Neural crest cell (in vitro differentiated cells): ENCODE measurements at regions not wholly inside any gene's neighbourhood (a gene's known extent, or its start where the extent isn't known, plus 50 kb on each side); places are given as distances from the start of the nearest gene placed in this dataset.

ENCODE experiments used
- DNase-seq: peaks from one replicate; pipeline ENCODE4 v3.0.0; 2021; ENCODE audit warnings: low read depth, mixed read lengths, low spot score
- H3K27ac Mint-ChIP-seq: one replicate; pipeline ENCODE4 v1.8.0; 2021; ENCODE audit warnings: mild to moderate bottlenecking, mixed read lengths; ENCODE audit not compliant: unreplicated experiment
- H3K27me3 Mint-ChIP-seq: 2 replicates; pipeline ENCODE4 v1.8.0; 2021; ENCODE audit warnings: low read depth, mild to moderate bottlenecking, mixed read lengths
- H3K36me3 Mint-ChIP-seq: 2 replicates; pipeline ENCODE4 v1.8.0; 2021; ENCODE audit warnings: low read depth, mild to moderate bottlenecking, mixed read lengths
- H3K4me1 Mint-ChIP-seq: 2 replicates; pipeline ENCODE4 v1.8.0; 2021; ENCODE audit warnings: mixed read lengths
- H3K4me3 Mint-ChIP-seq: one replicate; pipeline ENCODE4 v1.8.0; 2021; ENCODE audit warnings: mild to moderate bottlenecking, mixed read lengths
- H3K9me3 Mint-ChIP-seq: 2 replicates; pipeline ENCODE4 v1.8.0; 2021; ENCODE audit warnings: mixed read lengths
- CTCF ChIP-seq: fragments of 200-600 bp; sonication (generic); conservative IDR thresholded peaks from 2 replicates; pipeline ENCODE4 v1.5.0; 2021; ENCODE audit warnings: antibody characterized with exemption, mild to moderate bottlenecking

GRCh38 chr5:100188778-100189177, 346.4 kb upstream of the FAM174A start:
- H3K27me3 Mint-ChIP-seq, result no peaks in the 10 kb centered on the region
- no peak for DNase-seq

GRCh38 chr5:100188339-100188738, 346.8 kb upstream of the FAM174A start:
- peaks cover 26% of the 10 kb centered on the region for H3K4me1 Mint-ChIP-seq
- no peak for DNase-seq
- no peak for TF ChIP-seq CTCF
- no peak overlapping the region for H3K4me3 Mint-ChIP-seq
- no peaks in the 10 kb centered on the region for H3K27me3 Mint-ChIP-seq
- peaks cover 2% of the 10 kb centered on the region for H3K9me3 Mint-ChIP-seq
- no peaks in the 10 kb centered on the region for H3K36me3 Mint-ChIP-seq
- no peak overlapping the region for H3K27ac Mint-ChIP-seq

More at GRCh38 chr5:100188778-100189177, 346.4 kb upstream of the FAM174A start:
- no peak for TF ChIP-seq CTCF
- Mint-ChIP-seq H3K4me3 (no peak overlapping the region), H3K36me3 (no peaks in the 10 kb centered on the region), H3K4me1 (peaks cover 26% of the 10 kb centered on the region), H3K9me3 (peaks cover 2% of the 10 kb centered on the region), H3K27ac (no peak overlapping the region)

GRCh38 chr5:100186181-100186580, 349.0 kb upstream of the FAM174A start:
- DNase-seq, result no peak
- Mint-ChIP-seq H3K4me3 (no peak overlapping the region), H3K36me3 (no peaks in the 10 kb centered on the region), H3K9me3 (peaks cover 2% of the 10 kb centered on the region), H3K27me3 (no peaks in the 10 kb centered on the region), H3K4me1 (peaks cover 26% of the 10 kb centered on the region), H3K27ac (peak overlapping the region; percentile 53)
- no peak for TF ChIP-seq CTCF

- no peak for DNase-seq
- Mint-ChIP-seq H3K4me3 (no peak overlapping the region), H3K27me3 (no peaks in the 10 kb centered on the region), H3K27ac (no peak overlapping the region), H3K9me3 (no peaks in the 10 kb centered on the region), H3K4me1 (peaks cover 23% of the 10 kb centered on the region), H3K36me3 (no peaks in the 10 kb centered on the region)
- no peak for TF ChIP-seq CTCF
Measured at GRCh38 chr5:100182402-100182801, 352.8 kb upstream of the FAM174A start.

- H3K9me3 Mint-ChIP-seq, result peaks cover 8% of the 10 kb centered on the region
- H3K27ac Mint-ChIP-seq, result no peak overlapping the region
- no peaks in the 10 kb centered on the region for H3K27me3 Mint-ChIP-seq
- DNase-seq, result peak; percentile 2
- H3K4me1 Mint-ChIP-seq, result peaks cover 14% of the 10 kb centered on the region
- TF ChIP-seq CTCF, result no peak
- H3K36me3 Mint-ChIP-seq, result no peaks in the 10 kb centered on the region
- no peak overlapping the region for H3K4me3 Mint-ChIP-seq
Measured at GRCh38 chr5:100175346-100175745, 359.8 kb upstream of the FAM174A start.

GRCh38 chr5:100165309-100165708, 369.9 kb upstream of the FAM174A start:
- Mint-ChIP-seq H3K4me1 (no peaks in the 10 kb centered on the region), H3K36me3 (peaks cover 5% of the 10 kb centered on the region), H3K27me3 (no peaks in the 10 kb centered on the region), H3K27ac (no peak overlapping the region), H3K9me3 (peaks cover 11% of the 10 kb centered on the region), H3K4me3 (no peak overlapping the region)
- no peak for DNase-seq
- no peak for TF ChIP-seq CTCF
